HL-60 (cell line): ENCODE measurements at regions not wholly inside any gene's neighbourhood (a gene's known extent, or its start where the extent isn't known, plus 50 kb on each side); places are given as distances from the start of the nearest gene placed in this dataset.

Experiments
- DNase-seq, 2 experiments: peaks; one replicate each; pipeline ENCODE4 v3.0.0-alpha.2; 2010 to 2020; ENCODE audit warnings: low read depth in 1 of 2, low spot score in 1 of 2
- H3K27ac ChIP-seq: fragments of 250-450 bp; sonication (Bioruptor Pico); replicated peaks from 2 replicates; pipeline ENCODE4 v1.5.1; 2020; ENCODE audit warnings: mild to moderate bottlenecking, moderate library complexity
- H3K27me3 ChIP-seq: fragments of 250-450 bp; sonication (Bioruptor Pico); 2 replicates; pipeline ENCODE4 v1.5.1; 2021; ENCODE audit warnings: mild to moderate bottlenecking, moderate library complexity; ENCODE audit not compliant: insufficient read depth, poor library complexity, severe bottlenecking
- H3K4me3 ChIP-seq: replicated peaks from 2 replicates; pipeline ENCODE4 v1.5.1; 2011; ENCODE audit warnings: mild to moderate bottlenecking, control low read depth, low read length; ENCODE audit not compliant: insufficient read depth
- GABPA ChIP-seq: IDR thresholded peaks from 2 replicates; pipeline ENCODE4 v1.6.1; 2012; ENCODE audit warnings: low read depth
- POLR2AphosphoS5 ChIP-seq: IDR thresholded peaks from 2 replicates; pipeline ENCODE4 v1.6.1; 2012; ENCODE audit warnings: low read depth
- REST ChIP-seq: IDR thresholded peaks from 2 replicates; pipeline ENCODE4 v1.6.1; 2012; ENCODE audit warnings: low read depth; ENCODE audit not compliant: insufficient replicate concordance
- SPI1 ChIP-seq: IDR thresholded peaks from 2 replicates; pipeline ENCODE4 v1.6.1; 2012; ENCODE audit warnings: low read depth, mild to moderate bottlenecking, borderline replicate concordance
- TF ChIP-seq, protein P1 (sequence below): IDR thresholded peaks from one replicate; pipeline ENCODE4 v1.5.1; 2011; ENCODE audit warnings: low read length, control low read depth, inconsistent platforms; ENCODE audit not compliant: insufficient read depth

DNA sequence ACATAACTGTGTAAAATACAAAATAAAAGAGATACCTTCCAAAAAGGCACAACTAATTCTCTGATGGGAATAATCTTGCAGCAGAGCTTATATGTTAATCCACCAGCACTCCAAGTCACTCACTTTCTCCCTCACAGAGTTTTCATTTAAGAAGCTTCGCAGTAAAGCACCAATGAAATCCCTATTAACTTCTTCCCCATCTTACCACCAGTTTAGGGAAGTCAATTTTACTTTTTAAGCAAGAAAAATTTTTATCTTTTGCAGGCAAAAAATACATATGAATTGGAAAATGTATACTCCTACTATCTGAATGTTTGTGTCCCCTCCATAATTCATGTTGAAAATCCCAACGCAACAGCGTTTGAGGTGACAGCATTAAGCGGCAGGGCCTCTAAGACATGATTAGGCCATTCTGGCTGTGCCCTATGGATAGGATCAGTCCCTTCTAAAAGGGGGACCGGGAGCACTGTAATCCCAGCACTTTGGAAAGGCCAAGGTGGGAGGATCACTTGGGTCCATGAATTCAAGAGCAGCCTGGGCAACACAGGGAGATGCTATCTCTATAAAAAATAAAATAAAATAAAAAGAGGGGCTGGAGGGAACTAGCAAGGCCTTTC, 435.8 kb downstream of the SHQ1 start:
- no peak overlapping the region for H3K4me3 ChIP-seq
- no peaks in the 10 kb centered on the region for H3K27me3 ChIP-seq
- H3K27ac ChIP-seq, result no peak overlapping the region
- no peak for DNase-seq
- TF ChIP-seq SPI1, result peak; percentile 65; the same call in 1 of the 2 replicates
- no peak for TF ChIP-seq GABPA
- no peak for TF ChIP-seq REST

DNA sequence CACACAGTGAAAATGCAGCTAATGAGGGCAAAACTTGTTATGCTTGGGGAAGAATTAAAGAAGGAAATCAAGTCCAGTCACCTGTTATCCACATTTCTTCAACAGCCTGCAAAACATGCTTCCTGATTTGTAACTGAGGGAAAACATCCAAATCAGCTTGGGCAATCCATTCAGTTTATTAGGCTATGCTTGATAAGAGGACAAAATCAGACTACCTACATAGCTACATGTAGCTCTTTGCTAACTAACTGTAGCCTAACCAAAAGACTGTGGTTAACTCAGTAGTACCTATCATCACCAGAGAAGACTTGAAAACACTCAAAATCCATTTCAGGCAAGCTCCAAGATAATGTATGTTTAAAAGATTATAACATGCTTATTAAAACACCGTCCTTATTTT, 436.4 kb downstream of the SHQ1 start:
- TF ChIP-seq, protein P1, sequence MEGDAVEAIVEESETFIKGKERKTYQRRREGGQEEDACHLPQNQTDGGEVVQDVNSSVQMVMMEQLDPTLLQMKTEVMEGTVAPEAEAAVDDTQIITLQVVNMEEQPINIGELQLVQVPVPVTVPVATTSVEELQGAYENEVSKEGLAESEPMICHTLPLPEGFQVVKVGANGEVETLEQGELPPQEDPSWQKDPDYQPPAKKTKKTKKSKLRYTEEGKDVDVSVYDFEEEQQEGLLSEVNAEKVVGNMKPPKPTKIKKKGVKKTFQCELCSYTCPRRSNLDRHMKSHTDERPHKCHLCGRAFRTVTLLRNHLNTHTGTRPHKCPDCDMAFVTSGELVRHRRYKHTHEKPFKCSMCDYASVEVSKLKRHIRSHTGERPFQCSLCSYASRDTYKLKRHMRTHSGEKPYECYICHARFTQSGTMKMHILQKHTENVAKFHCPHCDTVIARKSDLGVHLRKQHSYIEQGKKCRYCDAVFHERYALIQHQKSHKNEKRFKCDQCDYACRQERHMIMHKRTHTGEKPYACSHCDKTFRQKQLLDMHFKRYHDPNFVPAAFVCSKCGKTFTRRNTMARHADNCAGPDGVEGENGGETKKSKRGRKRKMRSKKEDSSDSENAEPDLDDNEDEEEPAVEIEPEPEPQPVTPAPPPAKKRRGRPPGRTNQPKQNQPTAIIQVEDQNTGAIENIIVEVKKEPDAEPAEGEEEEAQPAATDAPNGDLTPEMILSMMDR, result no peak
- no peak for TF ChIP-seq REST
- no peak for TF ChIP-seq GABPA
- TF ChIP-seq SPI1, result no peak
- TF ChIP-seq POLR2AphosphoS5, result no peak
- Histone ChIP-seq H3K27ac (no peak overlapping the region), H3K4me3 (no peak overlapping the region), H3K27me3 (no peaks in the 10 kb centered on the region)
- no peak for DNase-seq

DNA sequence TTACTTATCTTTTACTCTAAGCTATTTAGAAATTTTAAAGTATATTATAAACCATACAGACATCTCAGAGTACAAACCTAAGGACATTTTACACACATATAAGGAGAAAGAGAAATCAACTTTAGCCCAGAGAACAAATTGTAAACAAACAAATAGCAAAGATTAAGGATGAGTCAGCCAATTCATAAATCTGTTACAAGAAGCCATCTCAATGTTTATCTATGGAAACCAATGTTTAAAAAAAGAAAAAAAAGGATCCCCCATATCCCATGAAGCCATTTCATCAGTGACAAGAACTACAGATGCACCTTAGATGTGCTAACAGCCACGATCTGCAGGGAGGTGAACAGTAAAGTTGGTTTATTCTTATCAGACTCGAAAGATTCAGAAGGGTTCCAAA, 437.1 kb downstream of the SHQ1 start:
- Histone ChIP-seq H3K4me3 (no peak overlapping the region), H3K27ac (no peak overlapping the region), H3K27me3 (no peaks in the 10 kb centered on the region)
- TF ChIP-seq POLR2AphosphoS5, result no peak
- no peak for TF ChIP-seq REST
- TF ChIP-seq SPI1, result no peak
- TF ChIP-seq, protein P1, result no peak
- no peak for TF ChIP-seq GABPA
- no peak for DNase-seq
